A549 (cell line): ENCODE measurements at regions not wholly inside any gene's neighbourhood (a gene's known extent, or its start where the extent isn't known, plus 50 kb on each side); places are given as distances from the start of the nearest gene placed in this dataset.

Experiments
- ATAC-seq, 2 experiments: fragments of 200-7000 bp in 1 of 2; fragments of >200 bp in 1 of 2; cut with Nextera tagmentation in 1 of 2; cut with Tn5 transposase in 1 of 2; 3 replicates each; pipeline versions ENCODE4 v1.8.0 to v1.9.1; 2018 to 2020; ENCODE audit warnings: mild to moderate bottlenecking in 1 of 2, moderate library complexity in 1 of 2
- CTCF ChIA-PET: fragments of 300-600 bp; sonication (Branson Sonifier 250); formaldehyde crosslinking; extraction: SDS; loops from one replicate; lab custom pipeline; 2021; ENCODE audit warnings: antibody characterized with exemption, inconsistent platforms; lab: Yijun Ruan, JAX
- POLR2A ChIA-PET: fragments of 350-600 bp; formaldehyde crosslinking; extraction: SDS; loops from one replicate; lab custom pipeline; 2021; ENCODE audit warnings: antibody characterized with exemption, inconsistent platforms; lab: Yijun Ruan, JAX
- DNase-seq, 2 experiments: peaks; one replicate each; pipeline versions ENCODE4 v3.0.0 to v3.0.0-alpha.2; 2011 to 2016; ENCODE audit warnings: low read depth in 1 of 2, low spot score in 1 of 2
- FAIRE-seq: peaks from 2 replicates; lab custom pipeline; 2011; peaks lifted over from hg19 to GRCh38; lab: Jason Lieb, UNC
- H3K27ac ChIP-seq, 2 experiments: fragments of >200 bp; sonication (Bioruptor Twin); formaldehyde crosslinking; 3 replicates each; pipeline ENCODE4 v1.5.1; 2016 to 2017
- H3K4me1 ChIP-seq: fragments of >200 bp; sonication (Bioruptor Twin); formaldehyde crosslinking; 3 replicates; pipeline ENCODE4 v1.6.1; 2016
- H3K4me2 ChIP-seq: fragments of >200 bp; sonication (Bioruptor Twin); formaldehyde crosslinking; 3 replicates; pipeline ENCODE4 v1.6.1; 2016
- H3K4me3 ChIP-seq: fragments of >200 bp; sonication (Bioruptor Twin); formaldehyde crosslinking; 3 replicates; pipeline ENCODE4 v1.5.1; 2016
- H3K9me3 ChIP-seq: fragments of >200 bp; sonication (Bioruptor Twin); formaldehyde crosslinking; 3 replicates; pipeline ENCODE4 v1.6.1; 2016
- BHLHE40 ChIP-seq: IDR thresholded peaks from 2 replicates; pipeline ENCODE4 v1.6.1; 2012; ENCODE audit warnings: low read depth, low read length, inconsistent platforms
- CBX2 ChIP-seq: fragments of 200-600 bp; sonication (generic); IDR thresholded peaks from 2 replicates; pipeline ENCODE4 v1.6.1; 2016; ENCODE audit warnings: low read depth, mild to moderate bottlenecking, borderline replicate concordance
- EHF ChIP-seq: fragments of 250-450 bp; sonication (Bioruptor Pico); IDR thresholded peaks from 2 replicates; pipeline ENCODE4 v1.5.0; 2020; ENCODE audit warnings: mild to moderate bottlenecking
- ESRRA ChIP-seq: fragments of 150-350 bp; IDR thresholded peaks from 2 replicates; pipeline ENCODE4 v1.6.1; 2014; ENCODE audit warnings: mild to moderate bottlenecking, low read length, borderline replicate concordance
- FOSB ChIP-seq: fragments of 250-450 bp; sonication (Bioruptor Pico); IDR thresholded peaks from 2 replicates; pipeline ENCODE4 v1.5.0; 2020; ENCODE audit warnings: mild to moderate bottlenecking, moderate library complexity
- JUN ChIP-seq, 2 experiments: fragments of >200 bp; sonication (Bioruptor Twin); formaldehyde crosslinking; IDR thresholded peaks; 2 replicates in 1 of 2; 3 replicates in 1 of 2; pipeline ENCODE4 v1.6.1; 2016 to 2017
- JUNB ChIP-seq: fragments of >200 bp; sonication (Bioruptor Twin); formaldehyde crosslinking; IDR thresholded peaks from 2 replicates; pipeline ENCODE4 v1.6.1; 2016
- MAFK ChIP-seq: fragments of 450-650 bp; IDR thresholded peaks from 2 replicates; pipeline ENCODE4 v1.6.1; 2014; ENCODE audit not compliant: partially characterized antibody
- MAZ ChIP-seq: fragments of 150-350 bp; IDR thresholded peaks from 2 replicates; pipeline ENCODE4 v1.6.1; 2014; ENCODE audit warnings: antibody characterized with exemption, low read depth, low read length, borderline replicate concordance
- MYC ChIP-seq: IDR thresholded peaks from 2 replicates; pipeline ENCODE4 v1.6.1; 2012; ENCODE audit warnings: mild to moderate bottlenecking, inconsistent platforms, low read length, improper control_type of control experiment, borderline replicate concordance
- NFE2L2 ChIP-seq: fragments of 150-350 bp; conservative IDR thresholded peaks from 2 replicates; pipeline ENCODE4 v1.6.1; 2014; ENCODE audit warnings: low read length
- PHF8 ChIP-seq: fragments of 200-600 bp; sonication (generic); IDR thresholded peaks from 2 replicates; pipeline ENCODE4 v1.6.1; 2016; ENCODE audit warnings: low read depth, mild to moderate bottlenecking, antibody characterized with exemption, moderate library complexity, borderline replicate concordance
- POLR2A ChIP-seq: IDR thresholded peaks from 2 replicates; pipeline ENCODE4 v1.6.1; 2012; ENCODE audit warnings: mild to moderate bottlenecking, low read length
- POLR2AphosphoS2 ChIP-seq: conservative IDR thresholded peaks from 2 replicates; pipeline ENCODE4 v1.6.1; 2012; ENCODE audit warnings: low read length, improper control_type of control experiment, inconsistent platforms
- RAD21 ChIP-seq, 2 experiments: fragments of >200 bp in 1 of 2; sonication (Bioruptor Twin) in 1 of 2; formaldehyde crosslinking in 1 of 2; IDR thresholded peaks in 1 of 2; conservative IDR thresholded peaks in 1 of 2; 2 replicates in 1 of 2; 3 replicates in 1 of 2; pipeline ENCODE4 v1.6.1; 2012 to 2018; ENCODE audit warnings: inconsistent platforms in 1 of 2
- RCOR1 ChIP-seq: fragments of 150-350 bp; IDR thresholded peaks from 2 replicates; pipeline ENCODE4 v1.6.1; 2014; ENCODE audit warnings: antibody characterized with exemption, low read length, low read depth
- RFX5 ChIP-seq: fragments of 450-650 bp; IDR thresholded peaks from 2 replicates; pipeline ENCODE4 v1.7.1; 2014; ENCODE audit warnings: antibody characterized with exemption, mild to moderate bottlenecking, moderate library complexity
- TP53 ChIP-seq: fragments of 250-450 bp; sonication (Bioruptor Pico); IDR thresholded peaks from 2 replicates; pipeline ENCODE4 v1.5.0; 2021; ENCODE audit warnings: mild to moderate bottlenecking, moderate library complexity
- ZNF302 ChIP-seq: fragments of 250-450 bp; sonication (Bioruptor Pico); IDR thresholded peaks from 2 replicates; pipeline ENCODE4 v1.9.0; 2021; ENCODE audit warnings: inconsistent platforms, mild to moderate bottlenecking, moderate library complexity
- ZSCAN20 ChIP-seq: fragments of 250-450 bp; sonication (Bioruptor Pico); IDR thresholded peaks from 2 replicates; pipeline ENCODE4 v1.8.0; 2022; ENCODE audit warnings: mild to moderate bottlenecking, moderate library complexity
- WGBS: methylation state at CpG from one replicate; pipeline ENCODE4 v1.1.6; 2017; ENCODE audit errors: missing lambda C conversion rate; 5-methylcytosine and 5-hydroxymethylcytosine counted together
- TF ChIP-seq, protein P1 (sequence below): fragments of 450-650 bp; IDR thresholded peaks from 2 replicates; pipeline ENCODE4 v1.6.1; 2014; ENCODE audit warnings: antibody characterized with exemption
- TF ChIP-seq, protein P2 (sequence below): fragments of 250-450 bp; sonication (Bioruptor Pico); IDR thresholded peaks from 2 replicates; pipeline ENCODE4 v1.5.0; 2020; ENCODE audit warnings: low read depth, mild to moderate bottlenecking, moderate library complexity
- TF ChIP-seq, protein P3 (sequence below): IDR thresholded peaks from 2 replicates; pipeline ENCODE4 v1.6.1; 2012
- TF ChIP-seq, protein P4 (sequence below): fragments of 250-450 bp; sonication (Bioruptor Pico); IDR thresholded peaks from 2 replicates; pipeline ENCODE4 v1.5.0; 2021; ENCODE audit warnings: mild to moderate bottlenecking, moderate library complexity, borderline replicate concordance
- TF ChIP-seq, protein P5 (sequence below): fragments of >200 bp; sonication (Bioruptor Twin); formaldehyde crosslinking; IDR thresholded peaks from 3 replicates; pipeline ENCODE4 v1.5.1; 2016

DNA sequence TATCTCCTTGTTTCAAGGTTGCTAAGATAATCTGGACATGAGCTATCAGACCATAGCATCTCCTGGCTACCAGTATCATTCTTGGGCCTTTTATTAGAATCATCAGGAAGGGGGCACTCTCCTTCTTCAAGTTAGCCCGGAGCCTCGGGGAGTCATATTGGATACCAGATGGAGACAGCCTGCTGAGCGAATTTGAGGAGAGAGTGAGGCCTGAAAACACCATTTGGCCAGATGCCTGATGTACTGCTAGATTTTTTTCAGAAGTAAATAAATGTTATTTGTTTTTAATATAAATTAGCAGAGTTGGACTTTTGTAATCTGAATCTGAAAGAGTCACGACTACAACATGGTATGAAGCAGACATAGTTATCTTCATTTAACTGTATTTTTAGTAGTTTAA lies 848.6 kb downstream of the IGSF11 start:
- ChIA-PET CTCF (no interaction called here), POLR2A (no interaction called here)
- ATAC-seq (no peak), DNase-seq (no peak), FAIRE-seq (no peak)
- WGBS: 4% methylated on average over 4 of the region's 4 CpGs
- Histone ChIP-seq H3K27ac (no peak overlapping the region), H3K9me3 (no peaks in the 10 kb centered on the region), H3K4me3 (no peak overlapping the region), H3K4me2 (no peak overlapping the region), H3K4me1 (no peaks in the 10 kb centered on the region)
- TF ChIP-seq, protein P1, sequence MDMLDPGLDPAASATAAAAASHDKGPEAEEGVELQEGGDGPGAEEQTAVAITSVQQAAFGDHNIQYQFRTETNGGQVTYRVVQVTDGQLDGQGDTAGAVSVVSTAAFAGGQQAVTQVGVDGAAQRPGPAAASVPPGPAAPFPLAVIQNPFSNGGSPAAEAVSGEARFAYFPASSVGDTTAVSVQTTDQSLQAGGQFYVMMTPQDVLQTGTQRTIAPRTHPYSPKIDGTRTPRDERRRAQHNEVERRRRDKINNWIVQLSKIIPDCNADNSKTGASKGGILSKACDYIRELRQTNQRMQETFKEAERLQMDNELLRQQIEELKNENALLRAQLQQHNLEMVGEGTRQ: no peak
- TF ChIP-seq JUN (IDR thresholded peaks at IDR 0.05): no peak
- no peak for TF ChIP-seq BHLHE40
- no peak for TF ChIP-seq RFX5
- no peak for TF ChIP-seq TP53 (CRISPR knock-in tag)
- TF ChIP-seq FOSB: no peak
- no peak for TF ChIP-seq ESRRA
- TF ChIP-seq RAD21 (conservative IDR thresholded peaks at IDR 0.05 in 1 of 2, IDR thresholded peaks at IDR 0.05 in 1 of 2): no peak
- no peak for TF ChIP-seq EHF (CRISPR knock-in tag)
- no peak for TF ChIP-seq MAZ
- TF ChIP-seq ZSCAN20 (CRISPR knock-in tag): no peak
- no peak for TF ChIP-seq MYC
- TF ChIP-seq, protein P2, sequence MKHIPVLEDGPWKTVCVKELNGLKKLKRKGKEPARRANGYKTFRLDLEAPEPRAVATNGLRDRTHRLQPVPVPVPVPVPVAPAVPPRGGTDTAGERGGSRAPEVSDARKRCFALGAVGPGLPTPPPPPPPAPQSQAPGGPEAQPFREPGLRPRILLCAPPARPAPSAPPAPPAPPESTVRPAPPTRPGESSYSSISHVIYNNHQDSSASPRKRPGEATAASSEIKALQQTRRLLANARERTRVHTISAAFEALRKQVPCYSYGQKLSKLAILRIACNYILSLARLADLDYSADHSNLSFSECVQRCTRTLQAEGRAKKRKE (CRISPR knock-in tag): no peak
- no peak for TF ChIP-seq POLR2A

DNA sequence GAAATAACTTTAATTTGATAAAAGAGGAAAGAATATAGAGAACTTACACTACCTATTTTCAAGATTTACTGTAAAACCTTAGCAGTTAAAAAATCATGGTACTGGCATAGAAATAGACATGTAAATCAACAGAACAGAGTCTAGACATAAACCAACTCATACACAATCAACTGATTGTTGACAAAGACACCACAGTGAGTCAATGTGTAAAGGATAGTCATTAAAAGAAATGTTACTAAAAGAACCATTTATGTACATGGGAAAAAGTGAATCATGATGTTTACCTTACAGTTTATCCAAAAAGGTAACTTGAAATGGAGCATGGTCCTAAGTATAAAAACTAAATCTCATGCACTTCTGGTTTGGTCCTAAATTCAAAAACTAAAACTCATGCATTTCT lies 847.4 kb downstream of the IGSF11 start:
- no peak for ATAC-seq
- Histone ChIP-seq H3K9me3 (no peaks in the 10 kb centered on the region), H3K4me3 (no peak overlapping the region), H3K27ac (no peak overlapping the region), H3K4me2 (no peak overlapping the region), H3K4me1 (no peaks in the 10 kb centered on the region)
- FAIRE-seq: peak; percentile 54
- no peak for DNase-seq
- TF ChIP-seq FOSB (no peak), MAZ (no peak), CBX2 (no peak), JUNB (no peak), TP53 (CRISPR knock-in tag) (no peak), POLR2AphosphoS2 (no peak), PHF8 (no peak)
- TF ChIP-seq, protein P3, sequence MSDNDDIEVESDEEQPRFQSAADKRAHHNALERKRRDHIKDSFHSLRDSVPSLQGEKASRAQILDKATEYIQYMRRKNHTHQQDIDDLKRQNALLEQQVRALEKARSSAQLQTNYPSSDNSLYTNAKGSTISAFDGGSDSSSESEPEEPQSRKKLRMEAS: no peak
- ChIA-PET POLR2A (no interaction called here), CTCF (no interaction called here)

DNA sequence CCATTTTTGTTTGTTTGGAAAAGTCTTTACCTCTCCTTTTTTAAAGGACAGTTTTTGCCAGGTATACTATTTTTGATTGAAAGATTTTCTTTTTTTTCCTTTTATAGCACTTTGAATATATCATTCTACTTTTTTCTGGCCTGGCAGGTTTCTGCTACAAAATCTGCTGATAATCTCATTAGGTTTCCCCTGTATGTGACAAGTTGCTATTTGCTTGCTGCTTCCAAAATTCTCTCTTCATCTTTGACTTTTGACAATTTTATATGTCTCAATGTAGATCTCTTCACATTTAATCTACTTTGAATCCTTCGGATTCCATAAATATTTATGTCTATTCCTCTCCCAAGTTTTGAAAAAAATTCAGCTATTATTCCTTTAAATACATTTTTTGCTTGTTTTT lies 838.5 kb downstream of the IGSF11 start:
- FAIRE-seq: no peak
- WGBS: 0% methylated on average over 1 of the region's 1 CpG
- CTCF ChIA-PET: no interaction called here
- H3K27ac ChIP-seq: no peak overlapping the region
- no peak for ATAC-seq
- no peak for DNase-seq
- no peaks in the 10 kb centered on the region; the same call in 1 of the 3 replicates for H3K9me3 ChIP-seq
- H3K4me1 ChIP-seq: no peaks in the 10 kb centered on the region
- POLR2A ChIA-PET: no interaction called here
- TF ChIP-seq MAFK (no peak), POLR2AphosphoS2 (no peak), BHLHE40 (no peak), RCOR1 (no peak), JUN (IDR thresholded peaks at IDR 0.05) (no peak), ZNF302 (CRISPR knock-in tag) (no peak), MYC (no peak), NFE2L2 (no peak)
- TF ChIP-seq, protein P4, sequence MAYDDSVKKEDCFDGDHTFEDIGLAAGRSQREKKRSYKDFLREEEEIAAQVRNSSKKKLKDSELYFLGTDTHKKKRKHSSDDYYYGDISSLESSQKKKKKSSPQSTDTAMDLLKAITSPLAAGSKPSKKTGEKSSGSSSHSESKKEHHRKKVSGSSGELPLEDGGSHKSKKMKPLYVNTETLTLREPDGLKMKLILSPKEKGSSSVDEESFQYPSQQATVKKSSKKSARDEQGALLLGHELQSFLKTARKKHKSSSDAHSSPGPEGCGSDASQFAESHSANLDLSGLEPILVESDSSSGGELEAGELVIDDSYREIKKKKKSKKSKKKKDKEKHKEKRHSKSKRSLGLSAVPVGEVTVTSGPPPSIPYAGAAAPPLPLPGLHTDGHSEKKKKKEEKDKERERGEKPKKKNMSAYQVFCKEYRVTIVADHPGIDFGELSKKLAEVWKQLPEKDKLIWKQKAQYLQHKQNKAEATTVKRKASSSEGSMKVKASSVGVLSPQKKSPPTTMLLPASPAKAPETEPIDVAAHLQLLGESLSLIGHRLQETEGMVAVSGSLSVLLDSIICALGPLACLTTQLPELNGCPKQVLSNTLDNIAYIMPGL (CRISPR knock-in tag): no peak
- TF ChIP-seq, protein P5, sequence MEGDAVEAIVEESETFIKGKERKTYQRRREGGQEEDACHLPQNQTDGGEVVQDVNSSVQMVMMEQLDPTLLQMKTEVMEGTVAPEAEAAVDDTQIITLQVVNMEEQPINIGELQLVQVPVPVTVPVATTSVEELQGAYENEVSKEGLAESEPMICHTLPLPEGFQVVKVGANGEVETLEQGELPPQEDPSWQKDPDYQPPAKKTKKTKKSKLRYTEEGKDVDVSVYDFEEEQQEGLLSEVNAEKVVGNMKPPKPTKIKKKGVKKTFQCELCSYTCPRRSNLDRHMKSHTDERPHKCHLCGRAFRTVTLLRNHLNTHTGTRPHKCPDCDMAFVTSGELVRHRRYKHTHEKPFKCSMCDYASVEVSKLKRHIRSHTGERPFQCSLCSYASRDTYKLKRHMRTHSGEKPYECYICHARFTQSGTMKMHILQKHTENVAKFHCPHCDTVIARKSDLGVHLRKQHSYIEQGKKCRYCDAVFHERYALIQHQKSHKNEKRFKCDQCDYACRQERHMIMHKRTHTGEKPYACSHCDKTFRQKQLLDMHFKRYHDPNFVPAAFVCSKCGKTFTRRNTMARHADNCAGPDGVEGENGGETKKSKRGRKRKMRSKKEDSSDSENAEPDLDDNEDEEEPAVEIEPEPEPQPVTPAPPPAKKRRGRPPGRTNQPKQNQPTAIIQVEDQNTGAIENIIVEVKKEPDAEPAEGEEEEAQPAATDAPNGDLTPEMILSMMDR: no peak
- H3K4me2 ChIP-seq: no peak overlapping the region
- H3K4me3 ChIP-seq: no peak overlapping the region
